H9 (cell line): ENCODE measurements at regions not wholly inside any gene's neighbourhood (a gene's known extent, or its start where the extent isn't known, plus 50 kb on each side); places are given as distances from the start of the nearest gene placed in this dataset.

Experiments
- DNase-seq: peaks from one replicate; pipeline ENCODE4 v3.0.0-alpha.2; 2017
- H2AFZ ChIP-seq: one replicate; pipeline ENCODE4 v1.6.1; 2013; ENCODE audit warnings: mild to moderate bottlenecking, low read length, control low read depth, moderate library complexity
- H2AK5ac ChIP-seq: 2 replicates; pipeline ENCODE4 v1.6.1; 2013; ENCODE audit warnings: low read length, control low read depth, mixed read lengths; ENCODE audit not compliant: insufficient read length
- H2BK120ac ChIP-seq: one replicate; pipeline ENCODE4 v1.6.1; 2013; ENCODE audit warnings: low read depth, mild to moderate bottlenecking, low read length, control low read depth, inconsistent platforms; ENCODE audit not compliant: poor library complexity, severe bottlenecking
- H2BK12ac ChIP-seq: 2 replicates; pipeline ENCODE4 v1.6.1; 2013; ENCODE audit warnings: low read length, control low read depth, mixed read lengths, low read depth; ENCODE audit not compliant: insufficient read length
- H2BK15ac ChIP-seq: 2 replicates; pipeline ENCODE4 v1.6.1; 2013; ENCODE audit warnings: low read depth, low read length, control low read depth
- H2BK20ac ChIP-seq: one replicate; pipeline ENCODE4 v1.6.1; 2013; ENCODE audit warnings: low read depth, mild to moderate bottlenecking, low read length, control low read depth, inconsistent platforms; ENCODE audit not compliant: poor library complexity, severe bottlenecking
- H2BK5ac ChIP-seq: 2 replicates; pipeline ENCODE4 v1.6.1; 2013; ENCODE audit warnings: low read length, control low read depth, mixed read lengths; ENCODE audit not compliant: insufficient read length
- H3K14ac ChIP-seq: 2 replicates; pipeline ENCODE4 v1.6.1; 2013; ENCODE audit warnings: low read length, control low read depth; ENCODE audit not compliant: insufficient read depth
- H3K18ac ChIP-seq: 2 replicates; pipeline ENCODE4 v1.6.1; 2013; ENCODE audit warnings: low read depth, mild to moderate bottlenecking, mixed read lengths, low read length, control low read depth; ENCODE audit not compliant: insufficient read length
- H3K23ac ChIP-seq: 2 replicates; pipeline ENCODE4 v1.6.1; 2013; ENCODE audit warnings: low read length, control low read depth, mixed read lengths, low read depth; ENCODE audit not compliant: insufficient read length
- H3K23me2 ChIP-seq: 2 replicates; pipeline ENCODE4 v1.6.1; 2013; ENCODE audit warnings: low read depth, mild to moderate bottlenecking, mixed read lengths, low read length, control low read depth; ENCODE audit not compliant: insufficient read length, poor library complexity, severe bottlenecking
- H3K27ac ChIP-seq: 2 replicates; pipeline ENCODE4 v1.5.1; 2013; ENCODE audit warnings: low read length, control low read depth, mixed read lengths, low read depth; ENCODE audit not compliant: insufficient read length
- H3K27me3 ChIP-seq: 2 replicates; pipeline ENCODE4 v1.6.1; 2013; ENCODE audit warnings: low read length, control low read depth, inconsistent platforms; ENCODE audit not compliant: insufficient read depth
- H3K4ac ChIP-seq: 2 replicates; pipeline ENCODE4 v1.6.1; 2013; ENCODE audit warnings: low read depth, mild to moderate bottlenecking, control low read depth, inconsistent platforms, low read length, moderate library complexity
- H3K4me1 ChIP-seq: 2 replicates; pipeline ENCODE4 v1.6.1; 2013; ENCODE audit warnings: low read length, control low read depth, inconsistent platforms; ENCODE audit not compliant: insufficient read depth
- H3K4me2 ChIP-seq: 2 replicates; pipeline ENCODE4 v1.6.1; 2013; ENCODE audit warnings: low read length, control low read depth, mixed read lengths; ENCODE audit not compliant: insufficient read length, insufficient read depth
- H3K56ac ChIP-seq: 2 replicates; pipeline ENCODE4 v1.6.1; 2013; ENCODE audit warnings: low read depth, mild to moderate bottlenecking, mixed read lengths, low read length, control low read depth; ENCODE audit not compliant: insufficient read length
- H3K79me1 ChIP-seq: 2 replicates; pipeline ENCODE4 v1.6.1; 2013; ENCODE audit warnings: low read depth, mild to moderate bottlenecking, moderate library complexity, low read length, control low read depth, inconsistent platforms; ENCODE audit not compliant: insufficient read depth, poor library complexity, severe bottlenecking
- H3K79me2 ChIP-seq: 2 replicates; pipeline ENCODE4 v1.6.1; 2013; ENCODE audit warnings: low read length, control low read depth, inconsistent platforms; ENCODE audit not compliant: insufficient read depth
- H3K9ac ChIP-seq: 2 replicates; pipeline ENCODE4 v1.6.1; 2013; ENCODE audit warnings: low read length, control low read depth, mixed read lengths; ENCODE audit not compliant: insufficient read length; ENCODE audit errors: extremely low read depth
- H3K9me3 ChIP-seq: one replicate; pipeline ENCODE4 v1.6.1; 2013; ENCODE audit warnings: low read depth, low read length, inconsistent platforms; ENCODE audit not compliant: control insufficient read depth
- H3T11ph ChIP-seq: one replicate; pipeline ENCODE4 v1.6.1; 2013; ENCODE audit warnings: mild to moderate bottlenecking, low read length, control low read depth, inconsistent platforms
- H4K20me1 ChIP-seq: one replicate; pipeline ENCODE4 v1.6.1; 2013; ENCODE audit not compliant: control insufficient read depth, insufficient read length, insufficient read depth
- H4K5ac ChIP-seq: 2 replicates; pipeline ENCODE4 v1.6.1; 2013; ENCODE audit warnings: low read depth, mild to moderate bottlenecking, mixed read lengths, low read length, control low read depth; ENCODE audit not compliant: insufficient read length
- H4K8ac ChIP-seq: replicated peaks from 2 replicates; pipeline ENCODE4 v1.6.1; 2013; ENCODE audit warnings: low read length, control low read depth, mixed read lengths, low read depth; ENCODE audit not compliant: insufficient read length
- H4K91ac ChIP-seq: 2 replicates; pipeline ENCODE4 v1.6.1; 2013; ENCODE audit warnings: low read depth, mild to moderate bottlenecking, moderate library complexity, mixed read lengths, low read length, control low read depth; ENCODE audit not compliant: insufficient read length
- H3K27ac Mint-ChIP-seq, 3 experiments: 2 replicates in 2 of 3; 3 replicates in 1 of 3; pipeline ENCODE4 v1.8.0; 2020 to 2021; ENCODE audit warnings: mixed read lengths in 3 of 3, mild to moderate bottlenecking in 1 of 3, moderate library complexity in 1 of 3
- H3K27me3 Mint-ChIP-seq: 2 replicates; pipeline ENCODE4 v1.8.0; 2021; ENCODE audit warnings: low read depth, mild to moderate bottlenecking, moderate library complexity, mixed read lengths
- H3K36me3 Mint-ChIP-seq, 3 experiments: 2 replicates in 2 of 3; 3 replicates in 1 of 3; pipeline ENCODE4 v1.8.0; 2020 to 2021; ENCODE audit warnings: low read depth in 3 of 3, mixed read lengths in 3 of 3; ENCODE audit not compliant: insufficient read depth in 1 of 3
- H3K4me1 Mint-ChIP-seq, 2 experiments: 2 replicates each; pipeline ENCODE4 v1.8.0; 2020; ENCODE audit warnings: mixed read lengths in 2 of 2
- H3K4me3 Mint-ChIP-seq, 2 experiments: 2 replicates in 1 of 2; 3 replicates in 1 of 2; pipeline ENCODE4 v1.8.0; 2020 to 2021; ENCODE audit warnings: mild to moderate bottlenecking in 2 of 2, mixed read lengths in 2 of 2, moderate library complexity in 1 of 2
- H3K9me3 Mint-ChIP-seq, 2 experiments: 2 replicates in 1 of 2; 3 replicates in 1 of 2; pipeline ENCODE4 v1.8.0; 2020; ENCODE audit warnings: mild to moderate bottlenecking in 2 of 2, mixed read lengths in 2 of 2, moderate library complexity in 1 of 2
- WGBS: extraction: QIAGEN DNeasy Blood & Tissue Kit; methylation state at CpG from one replicate; pipeline ENCODE4 v1.1.7; 2013; ENCODE audit warnings: missing lambda C conversion rate, low lambda C conversion rate, mixed read lengths; ENCODE audit not compliant: insufficient read length; ENCODE audit errors: extremely low coverage; 5-methylcytosine and 5-hydroxymethylcytosine counted together
- TF ChIP-seq, protein P1 (sequence below): fragments of 200-600 bp; sonication (generic); conservative IDR thresholded peaks from 3 replicates; pipeline ENCODE4 v1.8.0; 2021; ENCODE audit warnings: antibody characterized with exemption, mild to moderate bottlenecking

DNA sequence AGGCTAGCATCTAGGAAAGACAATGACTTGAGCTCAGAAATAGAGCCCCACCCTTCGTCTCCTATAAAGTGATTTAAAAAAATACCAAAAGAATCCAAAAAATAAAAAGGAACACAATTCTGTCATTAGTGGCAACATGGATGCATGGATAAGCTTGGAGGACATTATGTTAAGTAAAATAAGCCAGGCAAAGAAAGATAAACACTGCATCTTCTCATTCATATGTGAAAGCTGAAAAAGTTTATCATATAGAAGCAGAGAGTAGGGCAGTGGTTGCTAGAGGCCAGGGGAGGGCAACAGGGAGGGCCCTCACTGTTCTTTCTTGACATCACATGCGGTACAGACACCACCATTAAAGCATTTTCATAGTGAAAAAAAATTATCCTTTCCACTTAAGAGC lies 220.9 kb upstream of the TRPC7 start:
- no peak for DNase-seq
- no peaks in the 10 kb centered on the region for H3K27me3 ChIP-seq
- H3K9me3 Mint-ChIP-seq, result peaks cover 4 to 6% of the 10 kb centered on the region in 2 experiments; a peak in 3 of 5 replicates
- no peaks in the 10 kb centered on the region for H3K27me3 Mint-ChIP-seq
- no peak overlapping the region for H3K14ac ChIP-seq
- H4K5ac ChIP-seq, result no peak overlapping the region
- no peak overlapping the region for H2BK15ac ChIP-seq
- H3K79me1 ChIP-seq, result no peaks in the 10 kb centered on the region
- H3K36me3 Mint-ChIP-seq, result no peaks in the 10 kb centered on the region; a peak in 2 of 7 replicates
- H4K91ac ChIP-seq, result no peak overlapping the region
- no peak overlapping the region for H2BK5ac ChIP-seq
- H3K18ac ChIP-seq, result no peak overlapping the region
- H3K27ac Mint-ChIP-seq, result no peak overlapping the region; a peak in 1 of 7 replicates
- no CpG with 5 or more reads among the region's 2 CpGs for WGBS
- H3K4me3 Mint-ChIP-seq, result no peak overlapping the region
- no peak overlapping the region for H2BK12ac ChIP-seq
- H3K9ac ChIP-seq, result no peak overlapping the region
- H2AK5ac ChIP-seq, result no peak overlapping the region
- no peak overlapping the region for H3K23ac ChIP-seq
- no peaks in the 10 kb centered on the region for H3K23me2 ChIP-seq
- no peak overlapping the region for H3T11ph ChIP-seq
- peaks cover 0 to 8% of the 10 kb centered on the region in 2 experiments; a peak in 2 of 4 replicates for H3K4me1 Mint-ChIP-seq
- H2BK120ac ChIP-seq, result no peak overlapping the region
- no peak overlapping the region for H2AFZ ChIP-seq
- no peaks in the 10 kb centered on the region for H3K79me2 ChIP-seq
- H3K27ac ChIP-seq, result no peak overlapping the region
- TF ChIP-seq, protein P1, sequence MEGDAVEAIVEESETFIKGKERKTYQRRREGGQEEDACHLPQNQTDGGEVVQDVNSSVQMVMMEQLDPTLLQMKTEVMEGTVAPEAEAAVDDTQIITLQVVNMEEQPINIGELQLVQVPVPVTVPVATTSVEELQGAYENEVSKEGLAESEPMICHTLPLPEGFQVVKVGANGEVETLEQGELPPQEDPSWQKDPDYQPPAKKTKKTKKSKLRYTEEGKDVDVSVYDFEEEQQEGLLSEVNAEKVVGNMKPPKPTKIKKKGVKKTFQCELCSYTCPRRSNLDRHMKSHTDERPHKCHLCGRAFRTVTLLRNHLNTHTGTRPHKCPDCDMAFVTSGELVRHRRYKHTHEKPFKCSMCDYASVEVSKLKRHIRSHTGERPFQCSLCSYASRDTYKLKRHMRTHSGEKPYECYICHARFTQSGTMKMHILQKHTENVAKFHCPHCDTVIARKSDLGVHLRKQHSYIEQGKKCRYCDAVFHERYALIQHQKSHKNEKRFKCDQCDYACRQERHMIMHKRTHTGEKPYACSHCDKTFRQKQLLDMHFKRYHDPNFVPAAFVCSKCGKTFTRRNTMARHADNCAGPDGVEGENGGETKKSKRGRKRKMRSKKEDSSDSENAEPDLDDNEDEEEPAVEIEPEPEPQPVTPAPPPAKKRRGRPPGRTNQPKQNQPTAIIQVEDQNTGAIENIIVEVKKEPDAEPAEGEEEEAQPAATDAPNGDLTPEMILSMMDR, result no peak
- no peak overlapping the region for H2BK20ac ChIP-seq
- no peak overlapping the region for H3K4me2 ChIP-seq
- no peak overlapping the region for H3K4ac ChIP-seq
- no peaks in the 10 kb centered on the region for H4K20me1 ChIP-seq
- no peak overlapping the region for H3K56ac ChIP-seq
- H4K8ac ChIP-seq, result no peak overlapping the region
- H3K9me3 ChIP-seq, result no peaks in the 10 kb centered on the region
- no peaks in the 10 kb centered on the region for H3K4me1 ChIP-seq
